ENCODE measurements at regions not wholly inside any gene's neighbourhood (a gene's known extent, or its start where the extent isn't known, plus 50 kb on each side); places are given as distances from the start of the nearest gene placed in this dataset.

GRCh38 chr2:16459606-16460005 is 206.0 kb downstream of the CYRIA start:
- Histone ChIP-seq H3T11ph (ENCODE audit: low read length) (no peak overlapping the region), H4K8ac (replicated peaks; ENCODE audit: insufficient read length, low read depth, low read length) (no peak overlapping the region), H3K79me1 (ENCODE audit: insufficient read depth, low read depth, low read length, poor library complexity, severe bottlenecking) (no peaks in the 10 kb centered on the region), H3K4me2 (ENCODE audit: insufficient read depth, insufficient read length, low read length) (no peak overlapping the region), H2BK15ac (ENCODE audit: low read depth, low read length) (no peak overlapping the region), H2BK20ac (ENCODE audit: low read depth, low read length, poor library complexity, severe bottlenecking) (no peak overlapping the region), H3K18ac (ENCODE audit: insufficient read length, low read depth, low read length) (no peak overlapping the region), H3K56ac (ENCODE audit: insufficient read length, low read depth, low read length) (no peak overlapping the region), H4K5ac (ENCODE audit: insufficient read length, low read depth, low read length) (no peak overlapping the region), H3K27me3 (ENCODE audit: insufficient read depth, low read length) (no peaks in the 10 kb centered on the region), H3K23ac (ENCODE audit: insufficient read length, low read depth, low read length) (no peak overlapping the region), H4K20me1 (ENCODE audit: control insufficient read depth, insufficient read depth, insufficient read length) (no peaks in the 10 kb centered on the region), H2AK5ac (ENCODE audit: insufficient read length, low read length) (no peak overlapping the region), H3K27ac (ENCODE audit: insufficient read length, low read depth, low read length) (no peak overlapping the region), H3K4me1 (ENCODE audit: insufficient read depth, low read length) (no peaks in the 10 kb centered on the region), H2BK12ac (ENCODE audit: insufficient read length, low read depth, low read length) (no peak overlapping the region), H3K23me2 (ENCODE audit: insufficient read length, low read depth, low read length, poor library complexity, severe bottlenecking) (no peaks in the 10 kb centered on the region), H4K91ac (ENCODE audit: insufficient read length, low read depth, low read length) (no peak overlapping the region), H3K9me3 (ENCODE audit: control insufficient read depth, low read depth, low read length) (no peaks in the 10 kb centered on the region), H3K4ac (ENCODE audit: low read depth, low read length) (no peak overlapping the region), H2BK120ac (ENCODE audit: low read depth, low read length, poor library complexity, severe bottlenecking) (no peak overlapping the region), H2AFZ (ENCODE audit: low read length) (no peak overlapping the region), H3K9ac (ENCODE audit: extremely low read depth, insufficient read length, low read length) (no peak overlapping the region), H2BK5ac (ENCODE audit: insufficient read length, low read length) (no peak overlapping the region), H3K79me2 (ENCODE audit: insufficient read depth, low read length) (no peaks in the 10 kb centered on the region), H3K14ac (ENCODE audit: insufficient read depth, low read length) (no peak overlapping the region)
- Mint-ChIP-seq H3K36me3 (ENCODE audit: insufficient read depth in 1 of 3, low read depth in 3 of 3) (no peaks in the 10 kb centered on the region), H3K4me1 (0 out of 4 replicates have a peak, but pooled peaks cover 1 to 2% of the 10 kb centered on the region in 2 experiments), H3K27ac (no peak overlapping the region), H3K9me3 (no peaks in the 10 kb centered on the region; a peak in 1 of 5 replicates), H3K27me3 (ENCODE audit: low read depth) (no peaks in the 10 kb centered on the region), H3K4me3 (no peak overlapping the region)
- DNase-seq, result no peak
- TF ChIP-seq CTCF (conservative IDR thresholded peaks at IDR 0.05), result no peak

All from H9 (cell line).